HT-29 (cell line): ENCODE measurements at regions not wholly inside any gene's neighbourhood (a gene's known extent, or its start where the extent isn't known, plus 50 kb on each side); places are given as distances from the start of the nearest gene placed in this dataset.
A peak's percentile ranks its signal among the peaks of the same experiment; 100 is the strongest.
"Not testable (repeated sequence)": the region's sequence is repeated elsewhere in the genome, so short reads cannot be mapped to it uniquely, and the experiment has no call there.

Experiments used
- DNase-seq: peaks from one replicate; pipeline ENCODE4 v3.0.0-alpha.2; 2015; ENCODE audit warnings: low spot score

- no peak for DNase-seq
These were observed 113.8 kb upstream of the ZC3H11B start for GRCh38 chr1:219726480-219727272.

GRCh38 chr1:219724440-219724839 is 111.5 kb upstream of the ZC3H11B start:
- no peak for DNase-seq

- DNase-seq = no peak
These were observed 104.6 kb upstream of the ZC3H11B start for GRCh38 chr1:219717536-219717935.

GRCh38 chr1:219716611-219717114 is 103.8 kb upstream of the ZC3H11B start:
- DNase-seq = no peak

GRCh38 chr1:219713981-219714381 is 101.1 kb upstream of the ZC3H11B start:
- no peak for DNase-seq

- DNase-seq = no peak
These were observed 99.6 kb upstream of the ZC3H11B start for GRCh38 chr1:219712506-219712905.

- peak; percentile 87 for DNase-seq
These were observed 97.8 kb upstream of the ZC3H11B start for GRCh38 chr1:219710529-219711194.

- DNase-seq = no peak
These were observed 96.1 kb upstream of the ZC3H11B start for GRCh38 chr1:219708919-219709543.

GRCh38 chr1:219707885-219708284 is 95.0 kb upstream of the ZC3H11B start:
- DNase-seq = not testable (repeated sequence)

- not testable (repeated sequence) for DNase-seq
These were observed 91.4 kb upstream of the ZC3H11B start for GRCh38 chr1:219704331-219704730.

- DNase-seq = no peak
These were observed 90.4 kb upstream of the ZC3H11B start for GRCh38 chr1:219703368-219703639.

GRCh38 chr1:219701476-219701875 is 88.6 kb upstream of the ZC3H11B start:
- no peak for DNase-seq

GRCh38 chr1:219699870-219700269 is 87.0 kb upstream of the ZC3H11B start:
- no peak for DNase-seq

- no peak for DNase-seq
These were observed 84.8 kb upstream of the ZC3H11B start for GRCh38 chr1:219697682-219698081.

GRCh38 chr1:219692981-219693380 is 80.1 kb upstream of the ZC3H11B start:
- DNase-seq = no peak

- no peak for DNase-seq
These were observed 76.9 kb upstream of the ZC3H11B start for GRCh38 chr1:219689774-219690173.

- no peak for DNase-seq
These were observed 74.9 kb upstream of the ZC3H11B start for GRCh38 chr1:219687779-219688178.

- DNase-seq = no peak
These were observed 73.3 kb upstream of the ZC3H11B start for GRCh38 chr1:219686171-219686570.

GRCh38 chr1:219682788-219683187 is 69.9 kb upstream of the ZC3H11B start:
- DNase-seq = no peak

GRCh38 chr1:219681876-219682275 is 69.0 kb upstream of the ZC3H11B start:
- DNase-seq = no peak

- no peak for DNase-seq
These were observed 63.3 kb upstream of the ZC3H11B start for GRCh38 chr1:219676012-219676765.
